KMS-11 (cell line): ENCODE measurements at regions not wholly inside any gene's neighbourhood (a gene's known extent, or its start where the extent isn't known, plus 50 kb on each side); places are given as distances from the start of the nearest gene placed in this dataset.

Experiments used
- H2AFZ ChIP-seq: fragments of 200-600 bp; sonication (generic); 2 replicates; pipeline ENCODE4 v1.6.1; 2016; ENCODE audit warnings: antibody characterized with exemption, mixed run types, low read depth
- H3K27ac ChIP-seq: fragments of 200-600 bp; sonication (generic); 2 replicates; pipeline ENCODE4 v1.6.1; 2016; ENCODE audit warnings: mild to moderate bottlenecking, mixed run types
- H3K27me3 ChIP-seq: fragments of 200-600 bp; sonication (generic); 2 replicates; pipeline ENCODE4 v1.6.1; 2017; ENCODE audit warnings: mild to moderate bottlenecking, low read depth, mixed run types, moderate library complexity; ENCODE audit not compliant: insufficient read depth
- H3K36me3 ChIP-seq: fragments of 200-600 bp; sonication (generic); 2 replicates; pipeline ENCODE4 v1.6.1; 2017; ENCODE audit warnings: mild to moderate bottlenecking, mixed run types; ENCODE audit not compliant: insufficient read depth
- H3K4me1 ChIP-seq: fragments of 200-600 bp; sonication (generic); 2 replicates; pipeline ENCODE4 v1.6.1; 2016; ENCODE audit warnings: mild to moderate bottlenecking, low read depth, mixed run types; ENCODE audit not compliant: poor library complexity, severe bottlenecking
- H3K4me2 ChIP-seq: fragments of 200-600 bp; sonication (generic); 2 replicates; pipeline ENCODE4 v1.7.0; 2016; ENCODE audit warnings: mild to moderate bottlenecking, mixed run types
- H3K4me3 ChIP-seq: fragments of 200-600 bp; sonication (generic); IDR thresholded peaks from 2 replicates; pipeline ENCODE4 v1.6.1; 2017; ENCODE audit warnings: low read depth, low read length, mixed read lengths; ENCODE audit not compliant: insufficient read depth
- H3K79me2 ChIP-seq: fragments of 200-600 bp; sonication (generic); 2 replicates; pipeline ENCODE4 v1.6.1; 2016; ENCODE audit warnings: low read depth, mixed run types; ENCODE audit not compliant: insufficient read depth
- H3K9ac ChIP-seq: fragments of 200-600 bp; sonication (generic); 2 replicates; pipeline ENCODE4 v1.6.1; 2016; ENCODE audit warnings: mild to moderate bottlenecking, mixed run types
- H4K20me1 ChIP-seq: fragments of 200-600 bp; sonication (generic); 2 replicates; pipeline ENCODE4 v1.6.1; 2016; ENCODE audit warnings: mild to moderate bottlenecking, mixed run types; ENCODE audit not compliant: insufficient read depth
- TF ChIP-seq, protein P1 (sequence below): fragments of 200-600 bp; sonication (generic); conservative IDR thresholded peaks from 2 replicates; pipeline ENCODE4 v1.6.1; 2017; ENCODE audit warnings: low read depth, mild to moderate bottlenecking, antibody characterized with exemption, low read length, moderate library complexity, mixed read lengths

DNA sequence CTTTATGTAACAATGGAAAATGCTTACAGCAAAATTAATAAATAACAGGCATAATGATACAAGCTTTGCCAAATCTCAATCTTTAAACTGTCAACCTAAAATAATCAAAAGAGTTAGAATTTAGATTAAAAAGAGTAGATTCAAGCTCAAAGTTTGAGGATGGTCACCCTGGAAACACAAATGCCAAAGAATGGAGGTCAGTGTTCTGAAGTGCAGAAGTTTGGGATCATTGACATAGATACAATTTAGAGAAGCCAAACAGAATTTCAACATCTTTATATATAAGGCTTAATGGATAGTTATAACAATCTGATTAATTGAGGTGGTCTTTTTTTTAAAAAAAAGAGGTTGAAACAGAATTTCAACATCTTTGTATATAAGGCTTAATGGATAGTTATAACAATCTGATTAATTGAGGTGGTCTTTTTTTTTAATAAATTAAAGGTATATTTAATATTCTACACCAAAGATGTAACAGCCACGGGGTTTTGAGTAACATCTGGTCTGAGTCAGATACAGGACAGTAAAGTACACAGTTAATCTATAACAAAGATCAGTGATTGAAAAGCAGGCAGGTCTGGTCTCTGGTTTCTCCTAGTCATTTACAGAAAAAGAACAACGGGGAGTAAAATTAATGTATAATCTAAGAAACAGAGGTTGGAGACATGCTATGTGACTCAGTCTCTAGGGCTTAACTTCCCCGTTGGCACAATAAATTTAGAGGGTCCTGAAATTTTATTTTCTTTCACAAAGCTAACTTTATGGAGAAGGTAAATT is 490.7 kb downstream of the GBE1 start:
- Histone ChIP-seq H3K27ac (no peak overlapping the region), H3K4me1 (no peaks in the 10 kb centered on the region), H3K4me3 (no peak overlapping the region), H2AFZ (no peak overlapping the region), H3K36me3 (no peaks in the 10 kb centered on the region), H3K9ac (no peak overlapping the region), H4K20me1 (no peaks in the 10 kb centered on the region), H3K4me2 (no peak overlapping the region), H3K79me2 (no peaks in the 10 kb centered on the region), H3K27me3 (no peaks in the 10 kb centered on the region)
- TF ChIP-seq, protein P1, sequence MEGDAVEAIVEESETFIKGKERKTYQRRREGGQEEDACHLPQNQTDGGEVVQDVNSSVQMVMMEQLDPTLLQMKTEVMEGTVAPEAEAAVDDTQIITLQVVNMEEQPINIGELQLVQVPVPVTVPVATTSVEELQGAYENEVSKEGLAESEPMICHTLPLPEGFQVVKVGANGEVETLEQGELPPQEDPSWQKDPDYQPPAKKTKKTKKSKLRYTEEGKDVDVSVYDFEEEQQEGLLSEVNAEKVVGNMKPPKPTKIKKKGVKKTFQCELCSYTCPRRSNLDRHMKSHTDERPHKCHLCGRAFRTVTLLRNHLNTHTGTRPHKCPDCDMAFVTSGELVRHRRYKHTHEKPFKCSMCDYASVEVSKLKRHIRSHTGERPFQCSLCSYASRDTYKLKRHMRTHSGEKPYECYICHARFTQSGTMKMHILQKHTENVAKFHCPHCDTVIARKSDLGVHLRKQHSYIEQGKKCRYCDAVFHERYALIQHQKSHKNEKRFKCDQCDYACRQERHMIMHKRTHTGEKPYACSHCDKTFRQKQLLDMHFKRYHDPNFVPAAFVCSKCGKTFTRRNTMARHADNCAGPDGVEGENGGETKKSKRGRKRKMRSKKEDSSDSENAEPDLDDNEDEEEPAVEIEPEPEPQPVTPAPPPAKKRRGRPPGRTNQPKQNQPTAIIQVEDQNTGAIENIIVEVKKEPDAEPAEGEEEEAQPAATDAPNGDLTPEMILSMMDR = no peak

DNA sequence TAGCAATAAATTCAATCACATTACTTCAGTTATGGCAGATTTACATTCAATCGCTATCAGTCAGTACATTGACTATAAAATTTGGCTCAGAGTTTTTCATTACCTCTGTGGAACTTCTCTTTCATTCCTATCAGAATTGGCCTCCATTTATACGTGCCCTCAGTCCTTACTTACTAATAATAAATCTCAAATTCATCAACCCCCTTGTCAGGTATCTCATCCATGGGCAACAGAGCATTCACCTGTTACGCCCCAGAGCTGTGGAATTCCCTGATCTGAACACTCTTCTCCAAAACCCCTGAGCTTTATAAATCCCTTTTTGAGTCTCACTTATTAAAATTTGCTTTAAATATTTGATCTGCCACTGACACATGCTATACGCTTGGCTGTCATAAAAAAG is 492.9 kb downstream of the GBE1 start:
- H2AFZ ChIP-seq = no peak overlapping the region
- TF ChIP-seq, protein P1 = no peak
- H3K4me3 ChIP-seq = no peak overlapping the region
- H3K4me1 ChIP-seq = no peaks in the 10 kb centered on the region
- H3K36me3 ChIP-seq = no peaks in the 10 kb centered on the region
- H3K9ac ChIP-seq = no peak overlapping the region
- H4K20me1 ChIP-seq = no peaks in the 10 kb centered on the region
- no peaks in the 10 kb centered on the region for H3K27me3 ChIP-seq
- H3K27ac ChIP-seq = no peak overlapping the region
- H3K79me2 ChIP-seq = no peaks in the 10 kb centered on the region
- no peak overlapping the region for H3K4me2 ChIP-seq

DNA sequence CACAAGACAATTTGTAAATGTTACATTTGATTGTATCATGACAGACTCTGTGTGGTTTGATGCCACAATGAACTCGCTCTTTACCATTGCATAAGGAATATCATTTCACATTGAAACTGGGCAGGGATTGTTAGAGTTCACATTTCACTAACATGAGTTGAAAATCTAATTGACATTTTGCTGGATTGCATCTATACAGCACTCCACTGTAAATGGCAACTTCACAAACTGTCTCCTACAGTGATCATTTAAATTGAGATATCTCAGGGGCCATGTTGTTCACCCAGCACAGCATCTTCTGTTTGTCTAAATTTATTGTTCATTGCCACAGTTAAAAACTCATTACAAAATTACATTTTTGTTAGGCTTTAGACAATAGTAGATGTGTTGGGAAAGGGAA is 499.4 kb downstream of the GBE1 start:
- Histone ChIP-seq H3K27me3 (no peaks in the 10 kb centered on the region), H3K4me1 (no peaks in the 10 kb centered on the region), H4K20me1 (no peaks in the 10 kb centered on the region), H2AFZ (no peak overlapping the region), H3K4me3 (no peak overlapping the region), H3K79me2 (no peaks in the 10 kb centered on the region), H3K27ac (no peak overlapping the region), H3K36me3 (no peaks in the 10 kb centered on the region), H3K4me2 (no peak overlapping the region), H3K9ac (no peak overlapping the region)
- TF ChIP-seq, protein P1 = no peak

DNA sequence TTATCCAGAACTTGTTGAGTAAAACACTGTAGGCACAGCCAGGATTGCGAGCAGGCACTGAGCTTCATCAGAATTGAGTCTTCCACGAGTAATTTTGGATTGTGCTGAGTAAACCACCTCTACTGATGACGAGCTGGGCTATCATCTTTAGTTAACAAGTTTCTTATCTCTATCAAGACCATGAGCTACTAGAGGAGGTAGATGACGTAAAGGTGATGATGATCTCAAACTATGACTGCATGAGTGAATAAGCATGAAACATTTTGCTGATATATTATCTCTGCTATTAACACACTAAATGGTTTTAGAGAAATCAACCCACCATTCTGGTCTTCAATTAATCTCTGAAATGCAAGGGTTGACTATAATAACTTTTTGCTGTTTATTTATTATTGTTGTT is 506.0 kb downstream of the GBE1 start:
- H3K4me2 ChIP-seq = no peak overlapping the region
- H3K9ac ChIP-seq = no peak overlapping the region
- no peaks in the 10 kb centered on the region for H3K36me3 ChIP-seq
- TF ChIP-seq, protein P1 = no peak
- no peaks in the 10 kb centered on the region for H4K20me1 ChIP-seq
- H2AFZ ChIP-seq = no peak overlapping the region
- H3K27ac ChIP-seq = no peak overlapping the region
- H3K4me3 ChIP-seq = no peak overlapping the region
- no peaks in the 10 kb centered on the region for H3K27me3 ChIP-seq
- no peaks in the 10 kb centered on the region for H3K79me2 ChIP-seq
- H3K4me1 ChIP-seq = no peaks in the 10 kb centered on the region
